Tibial artery (tissue), 4 donors: ENCODE measurements at regions not wholly inside any gene's neighbourhood (a gene's known extent, or its start where the extent isn't known, plus 50 kb on each side); places are given as distances from the start of the nearest gene placed in this dataset.
"Not testable (repeated sequence)": the region's sequence is repeated elsewhere in the genome, so short reads cannot be mapped to it uniquely, and the experiment has no call there.

Experiments
- DNase-seq, 2 donors: peaks; one replicate each; pipeline ENCODE4 v3.0.0-alpha.2; 2019
- H3K27ac ChIP-seq, 2 donors: fragments of 200-600 bp; sonication (generic) in 1 of 2; 1 replicate in 1 of 2; 2 replicates in 1 of 2; pipeline ENCODE4 v1.5.1; 2018 to 2019; ENCODE audit warnings: mild to moderate bottlenecking in 1 of 2
- H3K27me3 ChIP-seq, 2 donors: fragments of 200-600 bp; sonication (generic) in 1 of 2; one replicate each; pipeline versions ENCODE4 v1.5.1 to v1.6.0; 2016 to 2019
- H3K36me3 ChIP-seq, 3 donors: fragments of 200-600 bp; sonication (generic) in 2 of 3; one replicate each; pipeline ENCODE4 v1.5.1; 2016 to 2019; ENCODE audit warnings: mild to moderate bottlenecking in 2 of 3
- H3K4me1 ChIP-seq, 4 donors: fragments of 200-600 bp; sonication (generic) in 2 of 4; 1 replicate in 3 of 4; 2 replicates in 1 of 4; pipeline ENCODE4 v1.5.1; 2016 to 2019
- H3K4me3 ChIP-seq, 2 donors: fragments of 200-600 bp; sonication (generic) in 1 of 2; 1 replicate in 1 of 2; 2 replicates in 1 of 2; pipeline ENCODE4 v1.5.1; 2018 to 2019; ENCODE audit warnings: mild to moderate bottlenecking in 2 of 2
- H3K9me3 ChIP-seq, 3 donors: fragments of 200-600 bp; sonication (generic) in 1 of 3; one replicate each; pipeline ENCODE4 v1.5.1; 2016 to 2019
- CTCF ChIP-seq, 2 experiments: fragments of 200-600 bp in 1 of 2; fragments of 450-650 bp in 1 of 2; IDR thresholded peaks; one replicate each; pipeline ENCODE4 v1.5.1; 2017 to 2019; ENCODE audit warnings: antibody characterized with exemption in 2 of 2, mild to moderate bottlenecking in 1 of 2, moderate library complexity in 1 of 2
- intact Hi-C: fragments of 100-400 bp; cut with DNase I; formaldehyde crosslinking; loops from one replicate; pipeline ENCODE4 v1.15.0; 2023; ENCODE audit warnings: low total_unique reads

- Histone ChIP-seq H3K9me3 (no peaks in the 10 kb centered on the region), H3K27me3 (no peaks in the 10 kb centered on the region), H3K4me1 (no peaks in the 10 kb centered on the region), H3K4me3 (no peak overlapping the region), H3K36me3 (no peaks in the 10 kb centered on the region), H3K27ac (no peak overlapping the region)
- intact Hi-C loops: no loop called here
- TF ChIP-seq CTCF (IDR thresholded peaks at IDR 0.05): no peak
- no peak for DNase-seq
Observed at GRCh38 chr18:64752707-64753106, 603.8 kb upstream of the LINC00305 start.

- Histone ChIP-seq H3K9me3 (no peaks in the 10 kb centered on the region), H3K4me1 (no peaks in the 10 kb centered on the region), H3K4me3 (no peak overlapping the region), H3K27me3 (no peaks in the 10 kb centered on the region), H3K36me3 (no peaks in the 10 kb centered on the region), H3K27ac (no peak overlapping the region)
- no peak for DNase-seq
- intact Hi-C loops: no loop called here
- no peak for TF ChIP-seq CTCF (IDR thresholded peaks at IDR 0.05)
Observed at GRCh38 chr18:64749884-64750283, 601.0 kb upstream of the LINC00305 start.

GRCh38 chr18:64747803-64748202, 598.9 kb upstream of the LINC00305 start:
- Histone ChIP-seq H3K4me3 (no peak overlapping the region), H3K4me1 (no peaks in the 10 kb centered on the region), H3K27me3 (no peaks in the 10 kb centered on the region), H3K27ac (no peak overlapping the region), H3K9me3 (no peaks in the 10 kb centered on the region), H3K36me3 (no peaks in the 10 kb centered on the region)
- DNase-seq: no peak
- intact Hi-C loops: no loop called here
- no peak for TF ChIP-seq CTCF (IDR thresholded peaks at IDR 0.05)

GRCh38 chr18:64742898-64743297, 594.0 kb upstream of the LINC00305 start:
- no peak overlapping the region for H3K27ac ChIP-seq
- H3K27me3 ChIP-seq: no peaks in the 10 kb centered on the region
- H3K4me1 ChIP-seq: no peaks in the 10 kb centered on the region
- no peaks in the 10 kb centered on the region for H3K9me3 ChIP-seq
- no peaks in the 10 kb centered on the region for H3K36me3 ChIP-seq
- intact Hi-C loops: no loop called here
- TF ChIP-seq CTCF (IDR thresholded peaks at IDR 0.05): no peak
- H3K4me3 ChIP-seq: no peak overlapping the region
- DNase-seq: no peak

- no peaks in the 10 kb centered on the region for H3K36me3 ChIP-seq
- intact Hi-C loops: no loop called here
- DNase-seq: no peak
- no peak overlapping the region for H3K27ac ChIP-seq
- no peak overlapping the region for H3K4me3 ChIP-seq
- H3K4me1 ChIP-seq: no peaks in the 10 kb centered on the region
- H3K27me3 ChIP-seq: no peaks in the 10 kb centered on the region
- no peak for TF ChIP-seq CTCF (IDR thresholded peaks at IDR 0.05)
- H3K9me3 ChIP-seq: no peaks in the 10 kb centered on the region
Observed at GRCh38 chr18:64734063-64734462, 585.2 kb upstream of the LINC00305 start.

- H3K4me1 ChIP-seq, H3K36me3 ChIP-seq, H3K27me3 ChIP-seq, H3K27ac ChIP-seq, DNase-seq, H3K9me3 ChIP-seq, intact Hi-C loops, H3K4me3 ChIP-seq: not testable (repeated sequence)
Observed at GRCh38 chr18:64725657-64726056, 576.8 kb upstream of the LINC00305 start.
